ENCODE measurements at regions not wholly inside any gene's neighbourhood (a gene's known extent, or its start where the extent isn't known, plus 50 kb on each side); places are given as distances from the start of the nearest gene placed in this dataset.

- no peak for TF ChIP-seq POLR2A (IDR thresholded peaks at IDR 0.05; ENCODE audit: extremely low read depth, insufficient read length)
- TF ChIP-seq, protein P1, sequence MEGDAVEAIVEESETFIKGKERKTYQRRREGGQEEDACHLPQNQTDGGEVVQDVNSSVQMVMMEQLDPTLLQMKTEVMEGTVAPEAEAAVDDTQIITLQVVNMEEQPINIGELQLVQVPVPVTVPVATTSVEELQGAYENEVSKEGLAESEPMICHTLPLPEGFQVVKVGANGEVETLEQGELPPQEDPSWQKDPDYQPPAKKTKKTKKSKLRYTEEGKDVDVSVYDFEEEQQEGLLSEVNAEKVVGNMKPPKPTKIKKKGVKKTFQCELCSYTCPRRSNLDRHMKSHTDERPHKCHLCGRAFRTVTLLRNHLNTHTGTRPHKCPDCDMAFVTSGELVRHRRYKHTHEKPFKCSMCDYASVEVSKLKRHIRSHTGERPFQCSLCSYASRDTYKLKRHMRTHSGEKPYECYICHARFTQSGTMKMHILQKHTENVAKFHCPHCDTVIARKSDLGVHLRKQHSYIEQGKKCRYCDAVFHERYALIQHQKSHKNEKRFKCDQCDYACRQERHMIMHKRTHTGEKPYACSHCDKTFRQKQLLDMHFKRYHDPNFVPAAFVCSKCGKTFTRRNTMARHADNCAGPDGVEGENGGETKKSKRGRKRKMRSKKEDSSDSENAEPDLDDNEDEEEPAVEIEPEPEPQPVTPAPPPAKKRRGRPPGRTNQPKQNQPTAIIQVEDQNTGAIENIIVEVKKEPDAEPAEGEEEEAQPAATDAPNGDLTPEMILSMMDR (IDR thresholded peaks at IDR 0.05; ENCODE audit: low read depth, low read length): no peak
- TF ChIP-seq, protein P2, sequence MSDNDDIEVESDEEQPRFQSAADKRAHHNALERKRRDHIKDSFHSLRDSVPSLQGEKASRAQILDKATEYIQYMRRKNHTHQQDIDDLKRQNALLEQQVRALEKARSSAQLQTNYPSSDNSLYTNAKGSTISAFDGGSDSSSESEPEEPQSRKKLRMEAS (IDR thresholded peaks at IDR 0.05; ENCODE audit: low read depth, low read length): no peak
- TF ChIP-seq MYC (IDR thresholded peaks at IDR 0.05; ENCODE audit: low read depth, low read length): no peak
Observed at GRCh38 chr14:71405676-71406075, 498.4 kb downstream of the PCNX1 start.

Measured in NB4 (cell line).